SJSA1 (cell line): ENCODE measurements at regions not wholly inside any gene's neighbourhood (a gene's known extent, or its start where the extent isn't known, plus 50 kb on each side); places are given as distances from the start of the nearest gene placed in this dataset.
"Not testable (repeated sequence)": the region's sequence is repeated elsewhere in the genome, so short reads cannot be mapped to it uniquely, and the experiment has no call there.

Source experiments
- DNase-seq, 2 experiments: peaks; one replicate each; pipeline ENCODE4 v3.0.0-alpha.2; 2015 to 2020; ENCODE audit warnings: low spot score in 2 of 2, low read depth in 1 of 2
- H3K27ac ChIP-seq: fragments of 250-450 bp; sonication (Bioruptor Pico); 2 replicates; pipeline ENCODE4 v1.5.1; 2020; ENCODE audit warnings: mild to moderate bottlenecking, moderate library complexity
- H3K27me3 ChIP-seq: fragments of 250-450 bp; sonication (Bioruptor Pico); replicated peaks from 2 replicates; pipeline ENCODE4 v1.5.1; 2020; ENCODE audit warnings: mild to moderate bottlenecking, moderate library complexity
- H3K36me3 ChIP-seq: fragments of 250-450 bp; sonication (Bioruptor Pico); 2 replicates; pipeline ENCODE4 v1.5.1; 2020; ENCODE audit warnings: mild to moderate bottlenecking
- H3K4me1 ChIP-seq: fragments of 250-450 bp; sonication (Bioruptor Pico); replicated peaks from 2 replicates; pipeline ENCODE4 v1.6.1; 2021; ENCODE audit warnings: mild to moderate bottlenecking
- H3K4me3 ChIP-seq: fragments of 250-450 bp; sonication (Bioruptor Pico); 2 replicates; pipeline ENCODE4 v1.5.1; 2020; ENCODE audit warnings: mild to moderate bottlenecking
- H3K9me3 ChIP-seq: fragments of 250-450 bp; sonication (Bioruptor Pico); replicated peaks from 2 replicates; pipeline ENCODE4 v1.5.1; 2020; ENCODE audit warnings: mild to moderate bottlenecking

- H3K4me1 ChIP-seq: peaks cover 28% of the 10 kb centered on the region
- H3K9me3 ChIP-seq: peaks cover 10% of the 10 kb centered on the region
- H3K36me3 ChIP-seq: no peaks in the 10 kb centered on the region
- H3K27ac ChIP-seq: no peak overlapping the region
- H3K27me3 ChIP-seq: no peaks in the 10 kb centered on the region
- no peak for DNase-seq
- H3K4me3 ChIP-seq: no peak overlapping the region
Observed at GRCh38 chr2:121152861-121153260, 132.1 kb downstream of the TFCP2L1 start.

- Histone ChIP-seq H3K27me3 (no peaks in the 10 kb centered on the region), H3K9me3 (peaks cover 10% of the 10 kb centered on the region), H3K36me3 (no peaks in the 10 kb centered on the region), H3K4me1 (peaks cover 24% of the 10 kb centered on the region), H3K4me3 (no peak overlapping the region), H3K27ac (no peak overlapping the region)
- DNase-seq: no peak
Observed at GRCh38 chr2:121153516-121153915, 131.5 kb downstream of the TFCP2L1 start.

DNA sequence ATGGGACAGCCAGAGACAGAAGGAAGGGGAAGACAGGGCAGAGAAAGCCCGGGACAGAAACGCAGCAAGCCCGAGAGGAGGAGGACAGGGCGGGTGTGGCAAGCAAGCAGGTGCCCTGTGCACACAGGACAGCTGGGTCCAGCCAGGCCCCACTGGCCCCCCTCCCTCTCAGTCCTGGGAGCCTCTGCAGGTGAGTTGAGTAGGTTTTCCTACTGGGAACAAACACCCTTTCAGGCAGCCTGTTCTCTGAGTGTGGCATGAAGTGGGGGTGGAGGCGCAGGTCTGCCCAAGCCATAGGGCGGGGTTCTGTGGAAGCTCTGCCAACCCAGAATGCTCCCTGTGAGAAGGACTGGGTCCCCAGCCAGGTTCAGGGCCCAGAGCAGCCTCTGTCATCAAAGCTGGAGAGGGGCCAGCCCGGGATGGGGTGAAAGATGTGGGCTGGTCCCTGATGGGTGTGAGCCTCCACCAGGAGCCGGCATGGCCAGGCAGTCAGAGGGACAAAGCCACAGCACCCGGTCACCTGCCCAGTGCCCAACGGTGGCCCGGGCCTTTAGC lies 129.4 kb downstream of the TFCP2L1 start:
- no peak overlapping the region for H3K27ac ChIP-seq
- no peaks in the 10 kb centered on the region for H3K27me3 ChIP-seq
- H3K9me3 ChIP-seq: peaks cover 10% of the 10 kb centered on the region
- H3K4me3 ChIP-seq: no peak overlapping the region
- DNase-seq: no peak
- H3K36me3 ChIP-seq: no peaks in the 10 kb centered on the region
- H3K4me1 ChIP-seq: peaks cover 36% of the 10 kb centered on the region

DNA sequence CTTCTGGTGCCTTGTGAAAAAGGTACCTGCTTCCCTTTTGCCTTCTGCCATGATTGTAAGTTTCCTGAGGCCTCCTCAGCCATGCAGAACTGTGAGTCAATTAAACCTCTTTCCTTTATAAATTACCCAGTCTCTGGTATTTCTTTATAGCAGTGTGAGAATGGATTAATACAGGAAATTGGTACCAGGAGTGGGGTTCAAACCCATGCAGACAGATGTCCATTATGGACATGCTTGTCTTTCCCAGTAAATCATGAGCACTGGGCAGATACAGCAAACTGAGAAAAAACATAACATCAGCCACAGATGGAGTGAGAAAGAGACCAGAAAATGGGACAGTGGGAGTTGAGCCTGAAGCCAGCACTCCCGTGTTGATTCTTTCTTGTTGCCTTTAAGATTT lies 127.5 kb downstream of the TFCP2L1 start:
- H3K27me3 ChIP-seq, DNase-seq, H3K27ac ChIP-seq, H3K4me3 ChIP-seq, H3K36me3 ChIP-seq: not testable (repeated sequence)
- H3K9me3 ChIP-seq: peaks cover 10% of the 10 kb centered on the region
- H3K4me1 ChIP-seq: peaks cover 25% of the 10 kb centered on the region

GRCh38 chr2:121159291-121160071 lies 125.5 kb downstream of the TFCP2L1 start:
- peak overlapping the region; percentile 84 for H3K27ac ChIP-seq
- H3K4me3 ChIP-seq: no peak overlapping the region
- peaks cover 23% of the 10 kb centered on the region for H3K4me1 ChIP-seq
- H3K9me3 ChIP-seq: peaks cover 14% of the 10 kb centered on the region
- no peaks in the 10 kb centered on the region for H3K36me3 ChIP-seq
- DNase-seq: peak in 1 of 2 experiments; percentile 83
- H3K27me3 ChIP-seq: no peaks in the 10 kb centered on the region

DNA sequence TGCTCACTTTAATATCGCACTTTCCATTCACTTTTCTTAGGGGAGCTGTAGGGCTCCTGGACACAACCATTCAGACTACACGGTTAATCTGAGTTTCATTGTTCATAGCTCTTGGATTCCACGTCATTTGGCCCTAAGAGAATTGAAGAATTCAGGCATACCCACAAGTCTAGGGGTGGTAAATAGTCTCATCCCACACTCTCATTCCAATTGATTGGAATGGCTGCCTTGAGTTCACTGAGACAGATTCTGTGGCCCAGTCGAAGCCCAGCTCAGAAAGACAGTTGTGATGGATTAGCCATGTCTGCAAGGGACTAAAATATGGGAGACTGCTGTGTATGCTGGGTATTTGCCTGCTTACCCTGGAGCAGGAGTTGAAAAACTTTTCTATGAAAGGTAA lies 124.6 kb downstream of the TFCP2L1 start:
- peaks cover 14% of the 10 kb centered on the region for H3K9me3 ChIP-seq
- DNase-seq: no peak
- peaks cover 23% of the 10 kb centered on the region for H3K4me1 ChIP-seq
- peak overlapping the region; percentile 84 for H3K27ac ChIP-seq
- H3K4me3 ChIP-seq: no peak overlapping the region
- no peaks in the 10 kb centered on the region for H3K36me3 ChIP-seq
- no peaks in the 10 kb centered on the region for H3K27me3 ChIP-seq

DNA sequence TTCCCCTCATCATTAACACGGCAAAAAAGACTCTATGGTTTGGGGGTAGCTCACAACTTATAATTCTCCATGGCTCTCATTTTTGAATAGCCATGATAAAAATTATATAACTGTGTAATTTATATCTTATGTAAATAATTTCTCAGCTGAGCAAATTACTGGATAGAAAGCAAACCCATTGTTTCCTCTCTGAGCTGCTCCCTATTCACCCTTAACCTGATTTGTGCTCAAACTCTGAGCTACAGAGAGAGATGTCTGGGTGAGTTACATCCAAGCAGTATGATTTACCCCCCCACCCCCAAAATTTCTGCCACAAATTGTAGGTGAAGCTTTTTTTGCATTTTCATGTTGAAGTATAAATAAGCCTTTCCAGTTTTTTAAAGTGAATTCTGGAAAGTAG lies 123.7 kb downstream of the TFCP2L1 start:
- H3K36me3 ChIP-seq: no peaks in the 10 kb centered on the region
- H3K27me3 ChIP-seq: no peaks in the 10 kb centered on the region
- H3K27ac ChIP-seq: no peak overlapping the region
- no peak for DNase-seq
- peaks cover 14% of the 10 kb centered on the region for H3K9me3 ChIP-seq
- peaks cover 23% of the 10 kb centered on the region for H3K4me1 ChIP-seq
- H3K4me3 ChIP-seq: no peak overlapping the region

GRCh38 chr2:121162893-121163292 lies 122.1 kb downstream of the TFCP2L1 start:
- no peak for DNase-seq
- no peaks in the 10 kb centered on the region for H3K27me3 ChIP-seq
- H3K4me1 ChIP-seq: peaks cover 23% of the 10 kb centered on the region
- no peak overlapping the region for H3K27ac ChIP-seq
- H3K4me3 ChIP-seq: no peak overlapping the region
- peaks cover 3% of the 10 kb centered on the region; the same call in 1 of the 2 replicates for H3K9me3 ChIP-seq
- H3K36me3 ChIP-seq: no peaks in the 10 kb centered on the region

DNA sequence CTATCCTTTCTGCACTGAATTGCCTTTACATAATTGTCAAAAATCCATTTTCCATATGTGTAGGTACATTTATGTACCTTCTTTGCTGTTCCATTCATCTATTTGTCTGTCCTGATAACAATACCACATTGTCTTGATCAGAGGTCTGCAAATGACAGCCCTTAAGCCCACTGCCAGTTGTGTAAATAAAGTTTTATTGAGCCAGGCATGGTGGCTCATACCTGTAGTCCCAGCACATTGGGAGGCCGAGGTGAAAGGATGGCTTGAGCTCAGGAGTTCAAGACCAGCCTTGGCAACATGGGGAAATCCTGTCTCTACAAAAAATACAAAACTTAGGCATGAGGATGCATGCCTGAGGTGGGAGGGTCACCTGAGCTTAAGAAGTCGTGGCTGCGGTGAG lies 121.0 kb downstream of the TFCP2L1 start:
- no peak overlapping the region for H3K27ac ChIP-seq
- peaks cover 18% of the 10 kb centered on the region for H3K4me1 ChIP-seq
- no peak overlapping the region for H3K4me3 ChIP-seq

GRCh38 chr2:121165038-121165542 lies 119.9 kb downstream of the TFCP2L1 start:
- Histone ChIP-seq H3K36me3 (no peaks in the 10 kb centered on the region), H3K27me3 (no peaks in the 10 kb centered on the region), H3K4me3 (no peak overlapping the region), H3K4me1 (peaks cover 9% of the 10 kb centered on the region), H3K27ac (no peak overlapping the region), H3K9me3 (0 out of 2 replicates have a peak, but pooled peaks cover 3% of the 10 kb centered on the region)
- DNase-seq: no peak

More for the DNA sequence above, 121.0 kb downstream of the TFCP2L1 start:
- no peak for DNase-seq
- H3K9me3 ChIP-seq: 0 out of 2 replicates have a peak, but pooled peaks cover 3% of the 10 kb centered on the region
- H3K36me3 ChIP-seq: no peaks in the 10 kb centered on the region
- H3K27me3 ChIP-seq: no peaks in the 10 kb centered on the region
